DMS114 treated with DMSO at 0.1 percent for 48 hours (cell line): ENCODE measurements at regions not wholly inside any gene's neighbourhood (a gene's known extent, or its start where the extent isn't known, plus 50 kb on each side); places are given as distances from the start of the nearest gene placed in this dataset.
A peak's percentile ranks its signal among the peaks of the same experiment; 100 is the strongest.
"Not testable (repeated sequence)": the region's sequence is repeated elsewhere in the genome, so short reads cannot be mapped to it uniquely, and the experiment has no call there.

Experiments
- DNase-seq: peaks from one replicate; lab custom pipeline; 2025; ENCODE audit not compliant: unreplicated experiment; lab: John Stamatoyannopoulos, UW

DNA sequence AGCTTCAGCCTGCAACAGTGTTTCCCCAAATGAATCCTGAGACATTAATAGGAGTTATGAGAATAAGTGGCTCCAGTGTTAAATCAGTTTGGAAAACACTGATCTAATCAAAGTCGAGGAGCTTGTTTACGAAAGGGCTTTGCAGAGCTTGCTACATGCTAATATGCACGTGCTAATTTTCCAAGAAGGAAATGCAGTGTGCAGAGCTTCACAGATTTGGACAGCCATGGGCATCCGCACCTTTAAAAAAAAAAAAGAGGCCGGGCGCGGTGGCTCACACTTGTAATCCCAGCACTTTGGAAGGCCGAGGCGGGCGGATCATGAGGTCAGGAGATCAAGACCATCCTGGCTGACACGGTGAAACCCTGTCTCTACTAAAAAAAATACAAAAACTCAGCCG is 79.7 kb upstream of the LMO2 start:
- not testable (repeated sequence) for DNase-seq

DNA sequence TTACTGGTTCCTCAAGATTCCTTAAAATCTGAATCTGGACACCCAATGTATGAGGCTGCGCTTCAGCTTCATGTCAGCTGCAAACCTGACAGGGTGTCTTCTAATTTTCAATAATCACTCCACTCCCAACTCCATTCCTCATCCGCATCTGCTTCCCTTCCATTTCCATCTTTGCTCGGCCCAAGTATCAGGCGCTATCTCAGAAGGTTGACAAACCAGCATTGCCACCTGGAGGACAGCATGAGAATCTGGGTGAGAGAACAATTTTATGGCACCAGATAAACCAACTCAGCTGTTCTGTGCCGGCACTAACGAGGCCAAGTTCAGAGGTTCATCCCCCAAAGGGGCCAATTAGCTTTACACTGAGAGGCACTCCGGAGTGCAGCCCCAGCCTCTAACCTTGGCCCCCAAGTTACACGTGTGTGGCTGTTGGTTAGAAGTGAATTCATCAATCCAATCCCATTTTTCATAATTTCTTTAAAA is 79.1 kb upstream of the LMO2 start:
- peak; percentile 29 for DNase-seq

DNA sequence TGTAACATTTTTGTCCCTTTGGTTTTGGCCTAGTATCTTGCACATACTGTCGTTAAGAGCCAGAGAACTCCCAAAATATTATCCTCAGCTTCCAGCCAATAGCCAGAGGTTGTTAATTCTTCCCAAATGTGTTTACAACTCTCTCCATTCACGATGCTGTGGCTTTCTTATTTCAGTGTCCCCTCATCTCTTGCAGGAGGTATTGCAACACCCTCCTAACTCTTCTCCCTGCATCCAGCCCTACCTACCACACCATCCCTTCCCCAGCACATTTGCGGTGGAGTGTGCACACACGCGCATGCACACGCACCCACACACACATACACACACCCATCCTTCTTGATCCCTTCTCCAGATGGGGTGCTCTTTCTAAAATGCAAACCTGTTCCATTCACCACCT is 75.6 kb upstream of the LMO2 start:
- DNase-seq: no peak

DNA sequence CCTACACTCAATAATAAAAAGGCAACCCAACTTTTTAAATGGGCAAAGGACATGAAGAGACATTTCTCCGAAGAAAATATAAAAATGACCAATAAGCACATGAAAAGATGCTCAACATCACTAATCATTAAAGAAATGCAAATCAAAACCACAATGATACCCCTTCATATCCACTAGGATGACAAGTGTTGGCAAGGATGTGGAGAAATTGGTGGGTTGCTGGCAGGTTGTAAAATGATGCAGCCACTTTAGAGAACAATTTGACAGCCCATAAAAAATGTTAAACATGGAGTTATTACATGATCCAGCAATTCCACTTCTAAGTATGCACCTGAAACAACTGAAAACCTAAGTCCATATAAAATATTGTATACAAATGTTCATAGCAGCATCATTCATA is 73.2 kb upstream of the LMO2 start:
- no peak for DNase-seq

DNA sequence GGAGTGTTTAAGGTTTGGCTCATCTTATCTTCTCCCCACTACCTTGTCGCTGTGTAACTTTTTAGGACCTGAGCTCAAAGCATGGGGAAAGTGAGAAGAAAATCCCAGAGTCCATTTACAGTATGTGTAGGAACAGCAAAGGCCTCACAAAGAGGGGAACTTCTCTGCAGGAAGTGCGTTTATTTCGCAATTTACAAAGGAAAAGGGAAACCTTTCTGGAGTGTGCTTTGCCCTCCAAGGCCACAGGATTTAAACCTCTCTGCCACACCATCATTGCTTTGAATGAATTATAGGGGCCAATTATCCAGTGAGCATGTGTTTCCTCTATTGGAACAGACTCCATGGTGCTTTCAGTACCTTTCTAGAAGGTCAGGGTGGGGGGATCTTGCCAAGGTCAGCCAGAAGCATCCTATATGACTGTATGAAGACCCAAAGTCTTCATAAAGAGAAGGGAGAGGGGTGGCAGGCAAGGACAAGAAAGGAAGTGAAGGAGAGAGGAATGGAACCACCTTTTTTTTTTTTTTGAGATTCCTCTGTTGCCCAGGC is 68.1 kb upstream of the LMO2 start:
- DNase-seq: no peak

DNA sequence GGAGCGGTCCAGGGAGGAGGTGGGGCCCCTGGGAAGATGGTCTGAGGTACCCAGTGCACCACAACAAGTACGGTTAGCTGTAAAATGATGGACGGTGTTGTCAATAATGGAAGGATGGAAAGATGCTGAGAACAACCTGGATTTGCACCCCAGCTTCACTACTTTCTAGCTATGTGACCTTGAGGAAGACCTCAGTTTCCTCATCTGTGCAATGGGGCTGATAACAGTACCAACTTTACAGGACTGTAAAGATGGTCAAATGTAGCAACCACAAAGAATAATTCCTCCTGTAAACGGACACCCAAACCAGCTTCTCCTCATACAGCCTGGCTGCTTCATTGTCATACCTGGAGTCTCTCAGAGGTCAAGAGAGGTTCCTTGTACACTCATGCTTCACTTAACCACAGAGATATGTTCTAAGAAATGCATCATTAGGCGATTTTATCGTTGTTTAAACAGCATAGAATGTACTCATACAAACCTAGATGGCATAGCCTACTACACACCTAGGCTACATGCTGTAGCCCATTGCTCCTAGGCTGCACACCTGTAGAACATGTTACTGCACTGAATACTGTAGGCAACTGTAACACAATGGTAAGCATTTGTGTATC is 65.5 kb upstream of the LMO2 start:
- DNase-seq: no peak

DNA sequence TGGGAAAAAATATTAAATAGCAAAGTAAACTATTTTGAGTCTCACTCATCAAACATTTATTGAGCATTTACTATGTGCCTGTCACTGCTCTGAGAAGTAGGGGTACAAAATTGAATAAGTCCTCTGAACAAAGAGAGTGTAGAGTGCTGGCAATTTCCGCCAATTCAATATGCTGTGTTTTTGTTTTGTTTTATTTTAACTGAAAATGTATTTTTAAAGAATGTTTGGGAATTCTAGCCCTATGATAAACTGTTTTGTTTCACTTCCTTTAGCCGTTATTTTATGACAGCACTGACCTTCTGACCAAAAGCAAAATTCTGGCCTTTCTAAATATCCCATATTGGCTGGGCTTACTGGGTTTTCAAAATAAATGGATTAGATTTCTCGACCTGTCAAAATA is 64.7 kb upstream of the LMO2 start:
- no peak for DNase-seq

DNA sequence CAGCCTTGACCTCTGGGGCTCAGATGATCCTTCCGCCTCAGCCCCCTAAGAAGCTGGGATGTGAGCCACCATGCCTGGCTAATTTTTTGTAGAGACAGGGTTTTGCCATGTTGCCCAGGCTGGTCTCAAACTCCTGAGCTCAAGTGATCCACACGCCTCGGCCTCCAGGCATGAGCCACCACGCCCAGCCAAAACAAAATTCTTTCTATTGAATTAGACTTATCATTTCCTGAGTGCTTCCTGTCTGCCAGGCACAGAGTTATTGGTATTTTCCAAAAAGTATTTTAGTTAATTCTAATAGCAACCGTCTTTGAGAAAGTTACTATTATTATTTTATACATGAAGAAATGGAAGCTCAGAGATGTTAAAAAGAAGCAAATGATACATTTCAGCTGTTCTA is 61.4 kb upstream of the LMO2 start:
- DNase-seq: no peak

DNA sequence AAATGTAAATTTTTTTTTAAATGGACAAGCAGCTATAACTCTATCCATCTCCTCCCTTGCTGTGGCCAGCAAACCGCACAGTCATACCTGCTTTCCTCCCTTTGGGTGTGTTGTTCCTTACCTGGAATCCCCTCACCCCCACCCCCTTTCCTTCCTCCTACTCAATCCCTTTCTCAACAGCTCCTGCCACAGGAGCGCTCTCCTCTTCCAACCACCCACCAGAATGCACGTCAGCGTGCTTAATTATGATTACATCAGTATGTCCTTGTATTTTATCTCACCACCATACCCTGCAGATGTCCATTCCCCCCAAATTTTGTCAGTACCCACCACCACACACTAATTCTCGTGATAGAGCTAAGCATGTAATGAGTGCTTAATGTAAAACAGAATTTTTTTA is 60.9 kb upstream of the LMO2 start:
- DNase-seq: no peak

DNA sequence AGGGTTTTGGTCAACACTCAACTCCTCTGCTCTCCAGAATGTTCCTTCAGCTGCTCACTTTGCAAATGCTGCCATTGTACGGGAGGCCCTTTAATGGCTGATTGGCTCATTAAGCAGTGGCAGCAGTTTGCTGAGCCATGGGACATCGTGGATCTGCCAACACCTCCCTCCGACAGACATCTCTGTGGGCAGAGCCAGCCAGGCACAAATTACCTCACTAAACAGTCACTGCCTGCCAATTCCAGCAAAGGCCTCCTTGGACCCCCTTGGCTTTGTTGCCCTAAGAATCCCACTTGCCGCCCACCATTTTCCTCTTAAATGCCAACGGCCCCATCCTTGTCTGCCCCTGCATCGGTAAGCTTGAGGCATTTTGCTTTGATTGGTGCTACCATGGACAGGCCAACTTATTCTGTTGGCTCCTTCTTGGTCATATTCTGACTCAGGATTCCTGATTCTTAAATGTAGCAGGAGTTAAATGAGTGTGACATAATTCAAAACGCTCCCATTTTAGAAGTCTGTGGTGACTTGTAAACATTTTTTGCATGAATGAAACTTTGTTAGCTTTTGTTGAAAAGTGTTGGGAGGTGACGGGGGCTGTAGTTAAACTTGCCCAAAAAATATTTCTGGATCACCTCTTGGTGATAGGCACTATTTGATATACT is 57.5 kb upstream of the LMO2 start:
- no peak for DNase-seq

DNA sequence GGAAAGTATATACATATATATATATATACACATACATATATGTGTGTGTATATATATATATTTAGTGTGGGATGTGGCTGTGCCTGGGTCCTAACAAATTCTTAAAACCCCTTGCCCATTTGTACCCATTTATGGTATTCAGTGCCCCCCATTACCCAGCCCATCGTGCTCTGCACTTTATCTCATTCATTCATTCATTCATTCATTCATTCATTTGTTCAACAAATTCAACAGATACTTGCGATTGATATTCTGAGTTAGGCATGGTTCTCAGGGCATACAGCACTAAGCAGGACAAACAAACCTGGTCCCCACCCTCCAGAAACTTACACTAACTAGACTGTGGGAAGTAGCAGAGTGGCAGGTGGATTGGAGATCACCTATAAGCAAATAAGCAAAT is 56.6 kb upstream of the LMO2 start:
- DNase-seq: no peak

DNA sequence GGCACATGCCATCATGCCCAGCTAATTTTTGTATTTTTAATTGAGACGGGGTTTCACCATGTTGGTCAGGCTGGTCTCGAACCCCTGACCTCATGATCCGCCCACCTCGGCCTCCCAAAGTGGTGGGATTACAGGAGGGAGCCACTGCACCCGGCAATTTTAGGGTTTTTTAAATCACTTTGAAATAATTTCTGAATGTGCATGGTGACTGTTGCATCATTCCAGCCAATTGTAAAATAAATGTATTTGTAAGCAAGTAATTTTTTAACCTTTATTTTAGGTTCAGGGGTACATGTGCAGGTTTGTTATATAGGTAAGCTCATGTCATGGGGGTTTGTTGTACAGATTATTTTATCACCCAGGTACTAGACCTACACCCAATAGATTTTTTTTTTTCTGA is 56.0 kb upstream of the LMO2 start:
- not testable (repeated sequence) for DNase-seq

DNA sequence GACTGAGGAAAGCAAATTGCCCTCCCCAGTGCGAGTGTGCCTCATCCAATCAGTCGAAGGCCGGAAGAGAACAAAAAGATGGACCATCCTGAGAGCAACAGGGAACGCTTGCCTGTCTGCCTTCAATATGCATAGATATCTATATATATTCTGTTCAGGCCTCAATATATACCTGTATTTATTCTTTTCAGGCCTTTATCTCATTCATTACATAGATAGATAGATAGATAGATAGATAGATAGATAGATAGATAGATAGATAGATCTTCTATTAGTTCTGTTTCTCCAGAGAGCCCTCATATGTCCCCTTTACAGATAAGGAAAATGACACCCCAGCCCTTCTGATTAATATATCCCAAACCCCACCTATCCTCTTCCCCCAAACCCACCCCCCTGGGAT is 55.1 kb upstream of the LMO2 start:
- DNase-seq: no peak

DNA sequence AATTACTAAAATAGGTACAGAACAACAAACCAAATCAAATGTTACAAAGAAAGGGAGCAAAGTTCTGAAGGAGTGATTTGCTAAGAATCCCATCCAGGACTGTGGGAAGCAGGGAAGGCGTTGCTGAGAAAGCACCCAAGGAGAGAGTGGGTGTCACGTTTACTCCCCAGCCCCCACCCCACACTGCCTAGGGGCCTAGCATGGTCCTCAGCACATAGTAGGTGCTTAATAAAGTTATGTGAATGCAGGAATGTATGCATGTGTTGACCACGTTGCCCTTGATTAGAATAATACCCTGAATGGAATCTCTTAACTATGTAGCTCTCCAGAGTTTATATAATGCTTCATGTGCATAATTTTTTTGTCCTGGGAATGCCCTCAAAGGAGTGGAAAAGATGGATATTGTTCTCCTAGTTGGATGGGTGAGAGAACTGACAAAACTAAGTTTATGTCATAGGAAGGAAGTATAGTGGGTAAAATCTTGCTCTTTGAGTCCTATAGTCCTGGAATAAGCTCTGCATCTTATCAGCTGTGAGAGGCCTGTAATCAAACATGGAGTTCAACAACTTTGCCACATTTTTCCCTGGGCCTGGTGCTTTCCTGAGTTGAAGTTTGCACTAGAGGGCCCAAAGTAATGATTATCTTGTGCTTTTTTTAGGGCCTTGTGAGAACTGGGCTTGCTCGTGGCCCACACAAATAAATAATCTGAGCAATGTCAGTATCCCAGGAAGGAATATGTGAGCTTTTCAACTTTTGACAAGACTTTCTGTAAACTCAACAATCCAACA is 53.8 kb upstream of the LMO2 start:
- no peak for DNase-seq

DNA sequence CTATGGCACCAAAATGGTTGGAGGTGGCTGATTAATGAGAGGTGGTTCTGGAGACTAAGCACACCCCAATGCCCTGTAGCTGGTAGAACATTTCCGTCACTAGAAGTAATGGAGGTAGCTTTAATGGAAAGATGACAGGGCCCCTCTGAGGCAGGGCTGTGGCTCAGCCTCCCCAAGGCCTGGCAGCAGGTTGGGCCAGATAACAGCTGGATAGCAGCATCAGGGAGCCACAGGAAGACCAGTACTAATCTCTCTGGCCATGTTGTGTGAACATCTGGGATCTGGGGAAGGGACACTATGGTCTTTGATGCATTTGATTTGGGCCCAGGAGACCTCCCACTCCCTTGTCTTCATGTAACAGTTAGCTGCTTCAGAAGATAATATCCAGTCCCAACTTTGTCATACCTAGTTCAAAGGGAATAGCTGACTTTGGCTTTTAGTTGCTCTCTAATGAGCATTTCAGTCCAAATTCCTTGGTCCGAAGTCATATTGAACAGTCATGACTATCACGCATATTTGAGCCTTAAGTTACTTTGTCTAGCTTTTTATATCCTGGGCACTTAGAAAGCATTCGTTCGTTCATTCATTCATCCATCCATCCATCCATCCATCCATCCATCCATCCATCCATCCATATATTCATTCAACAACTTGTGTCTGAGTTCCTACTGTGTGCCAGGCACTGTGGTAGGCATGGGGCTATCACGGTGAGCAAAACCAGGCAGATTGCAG is 53.0 kb upstream of the LMO2 start:
- no peak for DNase-seq

DNA sequence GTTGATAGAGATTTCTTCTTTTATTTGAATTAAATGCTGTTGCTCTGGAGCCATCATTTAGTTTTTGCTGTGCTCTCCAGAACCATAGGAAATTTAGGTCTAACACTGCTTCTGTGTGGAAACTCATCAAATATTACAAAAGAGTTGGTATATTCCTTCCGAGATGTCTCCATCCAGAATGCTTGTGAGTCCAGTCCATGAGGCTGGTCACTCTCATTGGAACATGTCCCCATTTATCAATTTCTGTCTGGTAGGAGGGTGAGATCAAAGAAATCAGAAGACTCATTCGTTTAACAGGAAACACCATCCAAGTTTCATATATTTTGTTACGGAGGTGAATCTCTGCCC is 52.4 kb upstream of the LMO2 start:
- DNase-seq: no peak

DNA sequence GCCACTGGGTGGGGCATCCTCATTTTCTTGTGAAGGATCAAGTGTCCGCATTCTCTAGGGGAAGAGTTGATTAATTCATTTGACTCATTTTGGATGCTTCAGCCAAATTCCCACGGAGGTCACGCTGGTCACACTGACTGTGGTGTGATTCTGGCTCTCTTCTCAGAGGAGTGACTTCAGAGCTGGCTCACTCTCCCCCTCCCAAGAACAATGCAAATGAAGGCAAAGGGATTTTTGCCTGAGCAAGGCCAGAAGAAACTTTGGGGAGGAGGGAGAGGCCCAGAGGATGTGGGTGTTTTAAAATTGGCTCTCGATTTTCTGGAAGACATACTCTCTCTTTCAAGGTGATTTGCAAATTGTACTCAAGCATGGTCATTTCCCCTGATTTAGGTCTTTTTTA is 51.1 kb upstream of the LMO2 start:
- DNase-seq: no peak

DNA sequence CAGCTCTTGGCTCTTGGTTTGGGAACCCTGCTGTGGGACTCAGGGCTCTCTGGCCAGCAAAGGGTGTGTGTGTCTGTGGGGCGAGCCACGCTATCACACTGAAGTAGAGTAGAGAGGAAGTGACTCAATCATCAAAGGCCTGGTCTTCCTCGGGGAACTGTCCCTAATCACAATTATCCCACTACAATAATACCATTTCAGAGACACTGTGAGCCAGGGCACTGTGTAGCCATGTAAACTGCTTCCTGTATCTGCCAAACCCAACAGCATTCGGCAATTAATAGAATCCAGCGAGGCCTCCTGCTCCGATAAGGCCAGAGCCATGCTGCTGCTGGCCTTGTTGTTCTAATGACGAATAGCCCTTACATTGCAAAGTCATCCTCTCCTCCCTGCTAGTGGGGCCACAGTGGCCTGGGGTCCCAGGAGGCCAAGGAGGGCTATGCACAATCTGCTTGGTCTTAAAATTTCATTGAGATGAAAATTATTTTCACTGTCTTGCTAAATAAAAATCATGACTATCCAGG is 49.8 kb upstream of the LMO2 start:
- DNase-seq: no peak
